Medulla oblongata (tissue), 1 donor: ENCODE measurements at regions not wholly inside any gene's neighbourhood (a gene's known extent, or its start where the extent isn't known, plus 50 kb on each side); places are given as distances from the start of the nearest gene placed in this dataset.

ENCODE experiments used
- DNase-seq: peaks from one replicate; pipeline ENCODE4 v3.0.0-alpha.2; 2015; ENCODE audit errors: extremely low spot score

DNA sequence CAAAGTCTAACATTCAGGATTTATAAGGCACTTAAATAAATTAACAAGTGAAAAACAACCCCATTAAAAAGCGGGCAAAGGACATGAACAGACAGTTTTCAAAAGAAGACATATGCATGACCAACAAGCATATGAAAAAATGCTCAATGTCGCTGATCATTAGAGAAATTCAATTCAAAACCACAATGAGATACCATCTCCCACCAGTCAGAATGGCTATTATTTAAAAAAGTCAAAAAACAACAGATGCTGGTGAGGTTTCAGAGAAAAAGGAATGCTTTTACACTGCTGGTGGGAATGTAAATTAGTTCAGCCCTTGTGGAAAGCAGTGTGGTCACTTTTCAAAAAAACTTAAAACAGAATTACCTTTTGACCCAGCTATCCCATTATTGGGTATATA lies 60.7 kb upstream of the BDKRB2 start:
- DNase-seq = no peak

DNA sequence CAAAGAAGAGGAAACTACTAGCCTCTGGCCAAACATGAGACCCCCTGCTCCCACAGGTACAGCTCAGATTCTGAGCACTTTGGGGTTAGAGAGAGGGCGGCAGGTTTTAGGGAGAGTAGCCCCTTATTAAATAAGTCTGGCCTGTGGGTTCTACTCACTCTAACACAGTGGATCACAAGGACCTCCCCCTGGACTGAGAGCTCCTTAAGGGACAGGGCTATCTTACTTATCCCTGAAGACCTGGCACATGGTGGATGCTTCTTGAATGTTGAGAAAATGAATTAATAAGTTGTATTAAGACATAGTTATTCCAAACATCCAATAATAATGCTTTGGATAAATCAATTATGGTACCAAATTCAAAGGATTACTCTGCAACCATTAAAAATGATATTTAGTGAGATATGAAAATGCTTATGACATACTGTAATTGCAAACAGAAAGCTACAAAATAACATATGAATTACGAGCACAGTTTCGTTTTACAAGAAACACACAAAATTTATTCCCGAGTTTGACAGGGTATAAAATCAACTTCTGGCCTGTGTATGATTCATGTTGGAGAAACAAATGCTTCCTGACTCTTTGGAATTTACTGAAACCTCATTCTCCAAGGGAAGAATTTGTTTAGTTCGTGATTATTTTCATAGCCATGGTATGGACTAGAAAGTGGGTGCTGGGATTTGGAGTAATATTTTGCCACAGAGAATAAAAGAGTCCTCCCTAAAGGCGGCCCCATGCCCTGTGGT lies 59.3 kb upstream of the BDKRB2 start:
- no peak for DNase-seq

- DNase-seq = peak; percentile 89
Observed at GRCh38 chr14:96146131-96146771, 58.4 kb upstream of the BDKRB2 start.

GRCh38 chr14:96148631-96149030 lies 56.0 kb upstream of the BDKRB2 start:
- no peak for DNase-seq

- no peak for DNase-seq
Observed at GRCh38 chr14:96149131-96149530, 55.5 kb upstream of the BDKRB2 start.

DNA sequence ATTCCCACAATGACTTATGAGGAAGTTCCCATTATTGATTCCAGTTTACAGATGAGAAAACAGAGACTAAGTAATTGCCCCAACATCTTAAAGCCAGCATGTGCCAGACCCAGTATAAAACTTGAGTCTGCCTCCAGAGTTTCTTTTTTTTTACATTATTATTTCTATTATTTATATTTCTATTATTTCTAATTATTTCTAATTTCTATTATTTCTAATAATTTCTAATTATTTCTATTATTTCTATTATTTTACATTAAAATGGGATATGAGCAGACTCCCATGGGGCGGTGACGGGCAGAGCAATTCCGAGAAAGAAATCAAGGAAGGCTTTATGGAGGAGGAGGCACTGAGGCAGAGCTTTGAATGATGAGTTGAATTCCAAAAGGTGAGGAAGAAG lies 54.4 kb upstream of the BDKRB2 start:
- DNase-seq = no peak

DNA sequence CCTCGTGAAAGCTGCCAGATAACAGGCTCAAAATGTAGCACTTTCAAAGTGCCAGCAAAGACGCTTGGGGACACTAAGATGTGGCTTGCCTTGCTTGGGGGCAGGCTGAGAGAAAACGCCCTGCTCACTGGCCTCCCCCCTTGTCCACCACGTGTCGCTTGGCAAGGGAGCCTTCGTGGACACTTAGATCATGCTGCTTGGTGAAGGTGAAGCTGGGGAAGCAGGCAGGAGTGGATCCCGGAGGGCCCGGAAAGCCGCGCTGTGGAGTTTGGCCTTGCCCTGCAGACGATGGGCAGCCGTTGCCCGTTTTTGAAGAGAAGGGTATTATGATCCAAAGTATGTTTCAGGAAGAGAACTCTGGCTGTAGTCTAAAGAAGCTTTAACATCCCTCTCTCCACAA lies 53.4 kb upstream of the BDKRB2 start:
- DNase-seq = no peak

DNA sequence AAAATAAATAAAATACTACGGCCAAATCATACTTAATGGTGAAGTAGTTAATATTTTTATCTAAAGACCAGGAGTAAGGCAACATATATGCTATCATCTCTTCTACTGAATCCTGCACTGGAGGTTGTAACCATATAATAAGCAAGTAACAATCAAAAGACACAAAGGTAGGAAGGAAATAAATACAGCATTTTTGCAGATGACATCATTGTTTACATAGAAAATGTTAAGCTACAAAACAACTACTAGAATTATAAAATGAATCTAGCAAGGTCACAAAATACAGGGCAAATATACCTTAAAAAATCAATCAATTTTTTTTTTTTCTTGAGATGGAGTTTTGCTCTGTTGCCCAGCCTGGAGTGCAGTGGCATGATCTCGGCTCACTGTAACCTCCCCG lies 51.6 kb upstream of the BDKRB2 start:
- no peak for DNase-seq
